Esophagus squamous epithelium (tissue), 4 donors: ENCODE measurements at regions not wholly inside any gene's neighbourhood (a gene's known extent, or its start where the extent isn't known, plus 50 kb on each side); places are given as distances from the start of the nearest gene placed in this dataset.

Experiments used
- POLR2A ChIP-seq, 4 donors: fragments of 450-650 bp; IDR thresholded peaks; one replicate each; pipeline ENCODE4 v1.6.1; 2017; ENCODE audit warnings: antibody characterized with exemption in 4 of 4, mild to moderate bottlenecking in 4 of 4, moderate library complexity in 3 of 4
- TF ChIP-seq, protein P1 (sequence below), 6 experiments: fragments of 450-650 bp in 4 of 6; fragments of 200-600 bp in 2 of 6; sonication (generic) in 2 of 6; IDR thresholded peaks; one replicate each; pipeline ENCODE4 v1.5.1; 2016 to 2019; ENCODE audit warnings: antibody characterized with exemption in 6 of 6, mild to moderate bottlenecking in 4 of 6, moderate library complexity in 4 of 6

DNA sequence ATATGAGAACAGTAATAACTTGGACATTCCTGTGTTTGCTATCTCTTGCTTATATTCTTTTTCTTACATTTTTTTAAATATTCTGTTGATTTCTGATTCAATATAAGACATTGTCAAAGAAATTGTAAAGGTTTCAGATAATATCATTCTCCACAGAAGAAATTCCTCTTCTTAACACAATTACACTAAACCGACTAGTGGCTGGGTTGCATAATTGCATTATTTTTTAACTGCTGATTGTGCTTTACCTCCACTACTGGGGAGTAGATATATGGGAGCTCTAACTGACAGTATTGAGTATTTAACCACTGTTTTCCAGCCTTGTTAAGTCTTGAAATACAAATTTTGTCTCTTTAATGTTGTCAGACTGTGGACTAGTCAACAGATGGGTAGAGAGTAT, 723.8 kb upstream of the EDIL3 start:
- TF ChIP-seq, protein P1, sequence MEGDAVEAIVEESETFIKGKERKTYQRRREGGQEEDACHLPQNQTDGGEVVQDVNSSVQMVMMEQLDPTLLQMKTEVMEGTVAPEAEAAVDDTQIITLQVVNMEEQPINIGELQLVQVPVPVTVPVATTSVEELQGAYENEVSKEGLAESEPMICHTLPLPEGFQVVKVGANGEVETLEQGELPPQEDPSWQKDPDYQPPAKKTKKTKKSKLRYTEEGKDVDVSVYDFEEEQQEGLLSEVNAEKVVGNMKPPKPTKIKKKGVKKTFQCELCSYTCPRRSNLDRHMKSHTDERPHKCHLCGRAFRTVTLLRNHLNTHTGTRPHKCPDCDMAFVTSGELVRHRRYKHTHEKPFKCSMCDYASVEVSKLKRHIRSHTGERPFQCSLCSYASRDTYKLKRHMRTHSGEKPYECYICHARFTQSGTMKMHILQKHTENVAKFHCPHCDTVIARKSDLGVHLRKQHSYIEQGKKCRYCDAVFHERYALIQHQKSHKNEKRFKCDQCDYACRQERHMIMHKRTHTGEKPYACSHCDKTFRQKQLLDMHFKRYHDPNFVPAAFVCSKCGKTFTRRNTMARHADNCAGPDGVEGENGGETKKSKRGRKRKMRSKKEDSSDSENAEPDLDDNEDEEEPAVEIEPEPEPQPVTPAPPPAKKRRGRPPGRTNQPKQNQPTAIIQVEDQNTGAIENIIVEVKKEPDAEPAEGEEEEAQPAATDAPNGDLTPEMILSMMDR (IDR thresholded peaks at IDR 0.05), result no peak
- no peak for TF ChIP-seq POLR2A (IDR thresholded peaks at IDR 0.05)
